ENCODE measurements at regions not wholly inside any gene's neighbourhood (a gene's known extent, or its start where the extent isn't known, plus 50 kb on each side); places are given as distances from the start of the nearest gene placed in this dataset.
"Not testable (repeated sequence)": the region's sequence is repeated elsewhere in the genome, so short reads cannot be mapped to it uniquely, and the experiment has no call there.

DNA sequence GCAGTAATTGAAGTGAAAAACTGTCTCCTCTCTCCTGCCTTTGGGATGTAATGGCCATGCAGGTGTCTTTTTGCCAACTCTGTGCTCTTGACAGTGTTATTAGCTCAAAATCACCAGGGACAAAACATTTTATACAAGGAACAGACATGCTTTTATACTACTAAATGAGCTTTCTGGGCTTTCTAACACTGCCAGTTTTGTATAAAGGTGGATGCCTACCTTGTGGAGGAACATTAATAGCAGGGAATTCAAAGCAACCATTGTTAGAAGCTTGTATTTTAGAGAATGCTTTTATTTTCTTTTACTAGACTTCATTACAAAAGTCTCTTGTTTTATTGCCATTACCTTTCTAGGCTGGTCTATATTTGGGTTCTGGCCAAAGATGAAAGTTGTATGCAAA is 54.7 kb upstream of the ARSJ start:
- DNase-seq (ENCODE audit: low spot score) = no peak

DNA sequence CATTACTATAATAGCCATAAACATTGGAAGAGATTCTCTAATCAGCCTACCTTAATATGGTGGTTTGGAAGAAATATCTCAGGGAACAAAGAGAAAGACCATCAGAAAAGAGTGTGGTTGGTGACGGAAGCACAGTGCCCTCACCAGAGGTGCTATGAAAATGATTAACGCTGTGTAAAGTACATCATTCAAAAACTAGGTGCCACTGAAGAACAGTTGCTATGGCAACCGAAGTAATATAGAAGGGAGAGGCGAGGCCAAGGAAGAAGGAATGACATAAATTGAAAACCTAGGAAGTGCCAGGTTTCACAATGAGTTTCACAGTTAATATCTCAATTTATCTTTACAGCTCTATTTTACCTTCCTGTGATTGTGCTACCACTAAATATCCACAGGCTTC is 57.0 kb upstream of the ARSJ start:
- no peak for DNase-seq (ENCODE audit: low spot score)

DNA sequence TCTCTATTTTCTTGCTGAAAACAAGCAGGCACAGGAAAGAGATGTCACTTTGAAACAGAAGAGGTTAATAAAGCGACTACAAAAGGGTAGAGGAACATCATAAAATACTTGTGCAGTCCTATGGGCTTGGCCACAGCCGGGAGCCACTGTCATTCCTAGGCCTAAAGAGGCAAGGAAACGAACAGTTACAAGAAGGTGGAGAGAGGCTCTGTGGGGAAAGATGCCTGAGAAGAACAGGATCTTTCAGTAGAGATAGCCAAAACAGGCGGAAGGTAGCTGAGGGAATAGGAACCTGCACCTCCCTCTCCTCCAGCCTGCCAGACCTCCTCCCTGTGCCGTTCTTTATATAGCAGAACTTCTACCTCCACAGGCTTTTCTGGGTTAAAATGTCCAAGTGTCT is 57.4 kb upstream of the ARSJ start:
- DNase-seq (ENCODE audit: low spot score) = no peak

DNA sequence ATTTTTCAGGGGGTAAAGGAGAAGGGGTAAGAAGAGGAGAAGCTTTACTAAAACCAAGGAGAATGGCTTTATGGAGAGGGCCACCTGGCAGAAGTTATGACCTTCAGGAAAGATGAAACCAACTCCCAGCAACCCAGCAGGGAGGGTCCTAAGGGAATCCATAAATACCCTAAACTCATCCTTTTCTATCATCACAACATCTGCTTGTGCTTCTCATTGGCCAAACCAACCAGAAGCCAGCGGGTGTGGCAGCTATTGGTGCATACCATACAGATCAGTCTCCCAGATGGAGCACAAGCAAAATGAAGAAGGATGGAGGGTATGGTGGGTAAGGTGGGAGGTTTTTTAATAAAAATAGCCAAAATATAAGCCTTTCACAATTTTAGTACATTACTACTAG is 58.5 kb upstream of the ARSJ start:
- DNase-seq (ENCODE audit: low spot score) = no peak

DNA sequence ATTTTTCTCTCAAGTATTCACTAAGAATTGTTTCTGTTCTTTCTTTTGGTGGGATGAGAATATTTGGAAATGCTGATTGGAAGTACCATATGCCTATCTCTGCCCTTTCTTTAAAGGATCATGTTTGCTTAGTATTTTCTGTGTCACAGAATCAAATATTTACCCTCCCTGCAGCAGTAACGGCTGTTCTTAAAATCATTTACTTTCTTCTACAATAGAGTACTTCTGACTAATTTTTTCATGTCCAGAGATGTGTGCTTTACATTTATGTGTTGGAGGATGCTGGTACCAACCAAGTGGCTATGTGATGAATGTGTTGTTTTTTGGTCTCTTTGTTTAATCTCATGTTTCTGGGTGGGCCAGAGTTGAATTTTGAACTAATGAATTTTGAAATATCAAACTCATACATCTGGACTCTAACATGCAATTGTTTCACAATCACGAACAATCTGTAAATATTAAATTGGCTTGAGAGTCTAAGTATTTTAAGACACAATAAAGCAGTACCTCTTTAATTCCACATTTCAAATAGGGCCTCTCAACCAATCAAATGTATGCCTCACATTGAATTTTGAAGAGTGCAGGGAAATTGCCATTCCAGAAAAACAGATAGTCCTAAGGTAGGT is 59.4 kb upstream of the ARSJ start:
- no peak for DNase-seq (ENCODE audit: low spot score)

DNA sequence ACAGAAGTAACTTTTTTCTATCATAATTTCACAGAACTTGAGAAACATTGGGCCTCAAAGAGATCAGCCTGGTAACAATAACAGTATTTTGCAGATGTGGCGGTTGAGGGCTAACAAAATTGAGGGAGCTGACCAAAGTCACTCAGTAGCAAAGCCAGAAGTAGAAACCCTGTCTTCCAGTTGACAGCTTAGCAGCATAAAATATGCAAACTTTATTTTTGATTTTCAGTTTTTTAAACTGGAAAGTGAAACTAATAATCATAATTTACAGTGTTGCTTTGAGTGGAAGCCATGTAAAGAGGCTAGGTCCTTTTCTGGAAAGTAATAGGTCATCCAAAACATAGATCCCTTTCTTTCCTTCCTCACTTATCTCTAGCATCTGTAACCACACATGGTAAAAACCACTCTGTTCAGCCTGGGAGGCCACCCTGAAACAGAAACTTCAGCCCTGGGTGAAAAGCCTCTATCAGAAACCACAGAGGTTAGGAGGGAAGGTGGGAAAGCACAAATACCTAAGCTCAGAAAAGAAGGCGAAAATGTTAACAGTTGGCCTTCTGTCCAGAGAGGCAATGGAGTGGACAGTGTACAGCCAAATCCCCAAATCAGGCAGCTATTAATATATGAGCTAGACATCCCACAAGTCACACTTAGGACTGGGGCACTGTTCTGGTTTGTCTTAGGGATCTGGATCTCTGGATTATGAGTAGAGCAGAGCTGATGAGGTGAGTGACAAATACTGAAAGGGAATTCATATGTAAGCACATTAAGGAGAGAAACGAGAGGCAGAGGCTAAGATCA is 61.1 kb upstream of the ARSJ start:
- no peak for DNase-seq (ENCODE audit: low spot score)

DNA sequence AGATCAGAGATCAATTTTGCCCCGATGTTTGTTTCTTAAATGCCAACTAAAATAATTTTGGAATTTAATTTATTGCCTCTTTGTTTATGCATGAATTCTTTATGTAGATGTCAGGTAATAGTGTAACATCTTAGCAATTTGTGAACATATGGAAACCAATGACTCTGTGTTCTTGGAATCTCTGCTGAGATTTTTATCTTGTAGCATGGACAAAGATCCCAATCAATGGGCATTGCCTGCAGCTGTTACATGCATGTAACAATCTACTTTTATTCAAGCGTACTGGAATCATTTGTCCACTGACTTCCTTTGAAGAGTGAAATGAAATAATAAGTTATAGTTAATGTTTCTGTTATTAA is 61.6 kb upstream of the ARSJ start:
- no peak for DNase-seq (ENCODE audit: low spot score)

DNA sequence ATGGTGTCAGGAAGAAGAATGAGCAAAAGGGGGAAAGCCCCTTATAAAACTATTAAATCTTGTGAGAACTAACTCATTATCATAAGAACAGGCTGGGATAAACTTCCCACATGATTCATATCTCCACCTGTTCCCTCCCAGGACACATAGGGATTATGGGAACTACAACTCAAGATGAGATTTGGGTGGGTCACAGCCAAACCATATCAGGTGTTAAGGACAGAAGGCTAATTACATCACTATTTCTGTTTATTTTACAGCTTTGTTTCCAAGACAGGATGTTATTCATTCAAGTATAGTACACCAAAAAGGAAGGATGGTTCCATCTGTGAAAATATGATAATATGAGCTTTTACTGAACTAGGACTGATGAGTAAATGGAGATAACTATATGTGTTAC is 63.7 kb upstream of the ARSJ start:
- DNase-seq (ENCODE audit: low spot score) = no peak

DNA sequence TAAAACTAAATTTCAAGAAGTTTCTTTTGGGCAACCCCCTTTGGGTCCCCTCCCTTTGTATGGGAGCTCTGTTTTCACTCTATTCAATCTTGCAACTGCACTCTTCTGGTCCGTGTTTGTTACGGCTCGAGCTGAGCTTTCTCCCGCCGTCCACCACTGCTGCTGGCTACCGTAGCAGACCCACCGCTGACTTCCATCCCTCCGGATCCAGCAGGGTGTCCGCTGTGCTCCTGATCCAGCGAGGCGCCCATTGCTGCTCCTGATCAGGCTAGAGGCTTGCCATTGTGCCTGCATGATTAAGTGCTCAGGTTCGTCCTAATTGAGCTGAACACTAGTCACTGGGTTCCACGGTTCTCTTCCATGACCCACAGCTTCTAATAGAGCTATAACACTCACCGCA is 64.9 kb upstream of the ARSJ start:
- not testable (repeated sequence) for DNase-seq (ENCODE audit: low spot score)

DNA sequence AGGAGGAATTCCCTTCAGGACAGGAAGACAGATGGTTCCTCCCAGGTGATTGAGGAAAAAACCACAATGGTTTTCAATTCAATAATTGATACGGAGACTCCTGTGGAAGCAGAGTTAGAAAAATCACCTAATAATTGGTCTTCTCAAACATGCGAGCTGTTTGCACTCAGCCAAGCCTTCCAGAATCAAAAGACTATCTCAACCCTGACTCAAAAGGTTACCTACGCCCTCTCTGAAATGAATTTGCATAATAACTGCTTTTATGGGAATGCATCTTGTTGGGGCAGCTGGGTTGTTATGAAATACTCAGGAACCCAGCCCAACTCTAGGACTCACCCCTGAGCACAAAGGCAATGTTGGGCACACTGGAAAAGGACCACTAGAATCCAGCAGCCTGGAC is 66.9 kb upstream of the ARSJ start:
- DNase-seq (ENCODE audit: low spot score) = no peak

DNA sequence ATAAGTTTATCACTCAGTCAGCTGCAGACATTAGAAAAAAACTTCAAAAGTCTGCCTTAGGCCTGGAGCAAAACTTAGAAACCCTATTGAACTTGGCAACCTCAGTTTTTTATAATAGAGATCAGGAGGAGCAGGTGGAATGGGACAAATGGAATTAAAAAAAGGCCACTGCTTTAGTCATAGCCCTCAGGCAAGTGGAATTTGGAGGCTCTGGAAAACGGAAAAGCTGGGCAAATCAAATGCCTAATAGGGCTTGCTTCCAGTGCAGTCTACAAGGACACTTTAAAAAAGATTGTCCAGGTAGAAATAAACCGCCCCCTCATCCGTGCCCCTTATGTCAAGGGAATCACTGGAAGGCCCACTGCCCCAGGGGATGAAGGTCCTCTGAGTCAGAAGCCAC is 68.7 kb upstream of the ARSJ start:
- DNase-seq (ENCODE audit: low spot score) = not testable (repeated sequence)

DNA sequence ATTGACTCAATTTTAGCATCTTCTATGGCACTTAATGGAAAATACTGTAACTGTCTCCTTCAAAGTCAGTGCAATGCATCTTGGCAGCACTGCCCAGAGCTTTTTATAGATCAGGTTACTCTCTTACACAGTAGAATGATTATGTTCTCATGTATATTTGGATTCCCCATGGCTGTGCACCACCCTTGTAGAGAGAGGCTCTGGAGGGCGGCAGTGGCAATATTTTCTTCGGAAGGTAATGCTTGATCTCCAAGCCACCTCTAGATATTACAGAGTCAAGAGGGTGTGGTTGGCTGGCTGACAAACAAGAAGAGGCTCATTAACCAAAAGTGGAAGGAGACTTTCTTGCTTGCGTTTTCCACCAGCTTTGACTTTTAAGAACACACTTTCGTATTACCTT is 72.8 kb upstream of the ARSJ start:
- DNase-seq (ENCODE audit: low spot score) = no peak

DNA sequence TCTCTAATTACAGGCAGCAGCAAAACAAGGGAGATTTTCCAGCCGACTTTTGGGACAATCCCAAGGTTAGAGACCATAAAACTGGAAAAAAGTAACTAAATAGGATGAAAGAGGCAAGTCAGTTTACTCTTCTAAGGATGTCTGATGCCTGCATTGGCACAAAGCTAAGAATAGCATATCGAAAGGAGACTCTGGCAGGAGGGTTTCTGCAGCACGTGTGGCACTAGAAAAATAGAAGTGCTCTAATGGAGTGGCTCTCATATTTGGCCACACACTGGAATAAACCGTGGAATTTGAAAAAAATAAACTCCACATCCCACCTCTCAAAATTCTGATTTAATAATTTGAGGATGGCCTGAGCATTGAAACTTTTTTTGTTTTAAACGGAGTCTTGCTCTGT is 77.2 kb upstream of the ARSJ start:
- DNase-seq (ENCODE audit: low spot score) = no peak

DNA sequence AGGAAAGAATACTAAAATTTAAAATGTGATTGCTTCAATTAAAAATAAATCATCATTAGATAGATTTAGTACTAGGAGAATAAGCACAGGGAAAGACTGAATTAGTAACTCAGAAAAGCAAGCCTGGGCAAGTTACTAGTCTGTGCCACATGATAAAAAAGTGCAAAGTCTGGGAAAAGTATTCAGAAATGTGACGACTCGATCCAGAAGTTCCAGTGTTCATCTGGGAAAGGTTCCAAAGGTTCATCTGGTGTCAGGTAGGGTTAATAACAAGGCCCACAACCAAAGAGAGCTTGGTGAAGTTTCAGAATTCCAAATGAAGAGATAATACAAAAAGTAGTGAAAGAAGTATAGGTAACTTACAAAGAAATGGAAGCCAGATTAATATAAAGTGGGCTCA is 78.3 kb upstream of the ARSJ start:
- DNase-seq (ENCODE audit: low spot score) = no peak

DNA sequence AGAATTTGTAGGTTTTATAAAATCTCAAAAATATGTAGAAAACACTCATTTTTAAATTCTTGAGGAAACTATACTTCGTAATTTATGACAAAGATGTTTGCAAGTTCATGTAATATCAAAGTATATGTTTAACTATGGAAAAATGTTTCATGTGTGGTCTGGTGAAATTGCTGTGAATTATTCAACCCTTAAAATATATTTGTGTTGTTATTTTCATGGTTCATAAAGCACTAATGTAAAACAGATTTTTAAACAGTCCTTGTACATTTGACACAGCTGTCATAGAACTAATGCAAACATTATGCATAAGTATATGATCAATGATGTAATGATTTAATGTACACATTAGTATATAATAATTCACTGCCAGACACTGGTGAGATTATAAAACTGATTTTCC is 83.1 kb upstream of the ARSJ start:
- DNase-seq (ENCODE audit: low spot score) = no peak

DNA sequence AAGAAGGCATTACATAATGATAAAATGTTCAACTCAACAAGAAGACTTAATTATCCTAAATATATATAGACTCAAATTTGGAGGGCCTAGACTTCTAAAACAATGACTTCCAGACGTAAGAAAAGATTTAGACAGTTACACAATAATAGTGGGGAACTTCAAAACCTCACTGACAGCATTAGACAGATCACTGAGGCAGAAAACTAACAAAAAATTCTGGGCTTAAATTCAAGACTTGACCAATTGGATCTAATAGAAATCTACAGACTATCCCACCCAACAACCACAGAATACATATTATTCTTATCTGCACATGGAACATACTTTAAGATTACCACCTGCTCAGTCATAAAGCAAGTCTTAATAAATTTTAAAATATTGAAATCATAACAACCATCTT is 93.3 kb upstream of the ARSJ start:
- no peak for DNase-seq (ENCODE audit: low spot score)

DNA sequence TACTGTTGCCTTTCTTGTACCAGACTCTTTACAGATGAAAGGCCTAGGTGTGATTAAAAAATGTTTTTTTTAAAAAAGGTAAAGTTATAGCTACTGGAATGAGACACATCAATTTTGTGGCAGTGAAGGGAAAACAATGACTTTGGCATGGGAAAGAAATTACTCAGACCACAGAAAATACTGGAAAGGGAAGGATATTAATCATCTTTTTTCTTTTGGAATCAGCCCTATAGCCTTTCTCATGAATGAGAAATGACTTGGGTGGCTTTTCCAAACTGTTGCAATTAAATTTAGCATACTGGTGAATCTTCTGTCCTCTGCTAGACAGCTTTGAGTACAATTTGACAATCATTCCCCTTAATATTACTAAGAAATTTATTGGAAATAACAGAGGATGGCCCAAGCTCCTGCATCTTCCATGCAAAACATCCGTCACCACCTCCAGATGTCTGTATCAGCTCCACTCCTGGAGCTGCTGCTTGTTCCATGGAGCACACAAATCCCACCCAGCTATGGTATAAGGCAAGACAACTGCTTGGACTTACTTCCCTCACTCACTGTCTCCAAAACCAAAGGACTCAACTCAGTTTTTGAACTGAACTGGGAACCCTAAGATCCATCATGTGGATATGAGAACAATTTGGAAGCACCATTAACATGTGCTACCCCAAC is 97.6 kb upstream of the ARSJ start:
- no peak for DNase-seq (ENCODE audit: low spot score)

DNA sequence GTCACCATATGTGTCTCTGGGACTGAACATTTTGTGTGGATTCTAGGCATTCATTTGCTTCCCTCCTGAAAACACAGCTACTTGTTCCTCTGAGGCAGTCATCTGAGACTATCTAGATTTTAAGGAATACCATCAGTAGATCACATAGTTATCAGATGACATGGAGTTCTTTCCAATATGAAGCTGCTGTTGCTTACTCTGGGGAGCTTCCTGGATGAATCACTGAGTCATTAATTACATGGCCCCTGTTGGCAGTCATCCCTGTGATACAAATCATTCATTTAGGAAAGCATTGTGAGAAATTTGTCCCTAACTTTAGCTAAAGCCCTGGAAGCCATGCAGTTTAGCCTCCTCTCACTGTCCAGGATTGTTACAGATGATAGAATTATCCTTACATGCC is 98.2 kb upstream of the ARSJ start:
- DNase-seq (ENCODE audit: low spot score) = no peak

DNA sequence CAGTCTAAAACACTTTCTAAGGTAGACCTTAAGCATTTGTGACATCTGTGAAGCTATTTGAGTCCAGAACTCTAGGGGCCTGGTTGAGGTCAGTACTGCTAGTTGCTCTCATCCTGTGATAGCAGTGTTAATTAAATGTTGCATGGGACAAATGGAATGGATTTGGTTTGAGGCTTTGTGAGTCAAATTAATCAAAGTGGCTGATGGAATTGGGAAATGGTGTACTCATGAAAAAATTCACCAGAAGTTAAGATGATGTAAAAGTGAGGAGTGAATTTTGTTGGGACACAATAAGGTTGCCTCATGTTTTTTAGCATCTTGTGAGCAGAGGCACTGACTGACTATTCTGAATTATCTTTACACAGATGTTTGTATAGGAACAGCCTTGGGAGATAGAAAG is 99.2 kb upstream of the ARSJ start:
- DNase-seq (ENCODE audit: low spot score) = no peak

DNA sequence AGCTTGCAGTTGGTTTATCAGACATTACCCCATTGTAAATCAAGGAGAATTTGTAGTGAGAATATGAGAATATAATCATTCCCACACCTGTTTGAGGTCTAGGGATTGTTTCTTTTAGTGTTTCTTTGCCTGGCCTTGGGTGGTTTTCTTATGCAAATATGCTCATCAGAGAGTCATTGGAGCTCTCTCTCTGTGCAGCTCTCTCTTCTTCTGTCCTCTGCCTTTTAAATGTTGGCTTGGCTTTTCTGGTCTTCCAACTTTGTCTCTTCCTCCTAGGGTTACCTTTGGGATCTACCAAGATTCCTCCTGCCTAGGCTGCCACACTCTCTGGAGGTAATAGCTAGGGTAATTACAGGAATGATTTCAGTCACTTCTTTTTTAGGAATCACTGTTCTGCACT is 102.3 kb upstream of the ARSJ start:
- DNase-seq (ENCODE audit: low spot score) = no peak

DNA sequence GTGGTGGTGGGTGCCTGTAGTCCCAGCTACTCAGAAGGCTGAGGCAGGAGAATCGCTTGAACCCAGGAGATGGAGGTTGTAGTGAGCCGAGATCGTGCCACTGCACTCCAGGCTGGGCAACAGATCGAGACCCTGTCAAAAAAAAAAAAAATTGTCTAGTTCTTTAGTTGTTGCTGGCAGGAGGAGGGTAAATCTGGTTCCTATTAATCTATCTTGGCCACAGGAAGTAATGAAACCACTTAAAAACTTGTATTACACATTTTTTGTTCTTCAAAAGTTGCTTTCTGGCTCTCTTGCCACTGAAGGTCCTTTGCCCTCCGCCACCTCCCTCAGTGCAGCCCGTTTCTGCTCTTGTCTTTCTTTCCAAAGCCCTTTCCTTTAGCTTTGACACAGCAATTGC is 102.9 kb upstream of the ARSJ start:
- no peak for DNase-seq (ENCODE audit: low spot score)

DNA sequence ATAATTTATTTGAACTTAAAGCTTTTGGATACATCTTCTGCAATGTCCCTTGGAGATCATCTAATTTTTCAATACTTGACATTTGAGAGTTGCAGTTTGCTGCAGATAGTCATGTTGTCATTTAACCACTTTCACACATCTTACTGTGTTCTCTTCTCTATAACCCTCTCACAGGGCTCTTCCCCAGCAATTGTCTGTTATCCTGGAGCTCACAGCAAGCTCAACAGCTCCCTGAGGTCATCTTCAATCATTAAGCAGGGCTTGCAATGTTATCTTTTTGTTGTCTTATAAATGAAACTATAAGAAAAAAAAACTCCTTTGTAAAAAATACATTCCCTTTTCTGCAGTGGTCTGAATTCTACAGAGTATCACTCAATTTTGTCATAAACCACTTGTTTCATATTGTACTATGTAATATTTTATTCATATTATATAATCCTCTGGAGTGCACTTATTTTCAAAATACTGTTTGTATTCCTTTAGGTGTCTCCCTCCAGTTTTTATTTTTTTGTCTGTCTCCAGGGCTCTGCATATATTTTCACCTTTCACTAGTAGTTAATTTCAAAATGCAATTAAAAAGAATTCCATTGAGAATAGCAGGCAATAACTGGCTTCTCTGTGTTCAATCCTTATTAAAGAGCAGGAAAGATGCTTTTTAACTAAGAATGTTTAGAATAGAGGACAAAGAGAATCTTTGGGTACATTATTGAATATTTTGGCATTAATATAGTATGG is 106.3 kb upstream of the ARSJ start:
- DNase-seq (ENCODE audit: low spot score) = no peak
